Astrocyte (in vitro differentiated cells and primary cell): ENCODE measurements at regions not wholly inside any gene's neighbourhood (a gene's known extent, or its start where the extent isn't known, plus 50 kb on each side); places are given as distances from the start of the nearest gene placed in this dataset.
"Not testable (repeated sequence)": the region's sequence is repeated elsewhere in the genome, so short reads cannot be mapped to it uniquely, and the experiment has no call there.

ENCODE experiments used
- EZH2 ChIP-seq: IDR thresholded peaks from 2 replicates; pipeline ENCODE4 v1.6.1; 2012; ENCODE audit warnings: mild to moderate bottlenecking, low read length, inconsistent platforms; ENCODE audit not compliant: insufficient read depth
- TF ChIP-seq, protein P1 (sequence below): IDR thresholded peaks from 2 replicates; pipeline ENCODE4 v1.5.1; 2011; ENCODE audit warnings: low read depth, mild to moderate bottlenecking, inconsistent platforms, low read length, moderate library complexity; ENCODE audit not compliant: insufficient read depth

DNA sequence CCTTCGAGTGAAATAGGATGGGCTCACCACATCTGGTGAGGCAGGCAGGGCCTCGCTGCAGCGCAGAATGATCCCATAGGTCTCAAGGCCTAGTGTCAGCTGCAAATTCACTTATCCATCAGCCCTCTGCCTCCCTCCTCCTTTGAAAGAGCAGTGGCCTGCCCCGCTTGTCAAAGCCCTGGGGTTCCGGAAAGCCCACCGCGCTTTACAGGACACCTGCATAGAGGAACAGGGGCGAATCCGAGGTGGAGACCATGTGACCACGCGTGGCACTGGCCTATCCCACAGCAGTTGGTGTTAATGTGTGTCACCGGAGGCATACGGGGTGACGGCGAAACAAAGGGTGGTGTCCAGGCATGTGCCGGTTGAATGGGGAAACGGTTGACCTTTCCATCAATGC, 104.7 kb upstream of the FOXD4L5 start:
- TF ChIP-seq, protein P1, sequence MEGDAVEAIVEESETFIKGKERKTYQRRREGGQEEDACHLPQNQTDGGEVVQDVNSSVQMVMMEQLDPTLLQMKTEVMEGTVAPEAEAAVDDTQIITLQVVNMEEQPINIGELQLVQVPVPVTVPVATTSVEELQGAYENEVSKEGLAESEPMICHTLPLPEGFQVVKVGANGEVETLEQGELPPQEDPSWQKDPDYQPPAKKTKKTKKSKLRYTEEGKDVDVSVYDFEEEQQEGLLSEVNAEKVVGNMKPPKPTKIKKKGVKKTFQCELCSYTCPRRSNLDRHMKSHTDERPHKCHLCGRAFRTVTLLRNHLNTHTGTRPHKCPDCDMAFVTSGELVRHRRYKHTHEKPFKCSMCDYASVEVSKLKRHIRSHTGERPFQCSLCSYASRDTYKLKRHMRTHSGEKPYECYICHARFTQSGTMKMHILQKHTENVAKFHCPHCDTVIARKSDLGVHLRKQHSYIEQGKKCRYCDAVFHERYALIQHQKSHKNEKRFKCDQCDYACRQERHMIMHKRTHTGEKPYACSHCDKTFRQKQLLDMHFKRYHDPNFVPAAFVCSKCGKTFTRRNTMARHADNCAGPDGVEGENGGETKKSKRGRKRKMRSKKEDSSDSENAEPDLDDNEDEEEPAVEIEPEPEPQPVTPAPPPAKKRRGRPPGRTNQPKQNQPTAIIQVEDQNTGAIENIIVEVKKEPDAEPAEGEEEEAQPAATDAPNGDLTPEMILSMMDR, result not testable (repeated sequence)
- TF ChIP-seq EZH2, result not testable (repeated sequence)
